GM21619 (cell line): ENCODE measurements at regions not wholly inside any gene's neighbourhood (a gene's known extent, or its start where the extent isn't known, plus 50 kb on each side); places are given as distances from the start of the nearest gene placed in this dataset.

Experiments used
- ATAC-seq: cut with Tn5 transposase; IDR thresholded peaks from one replicate; pipeline ENCODE4 v1.9.1; 2021; ENCODE audit not compliant: unreplicated experiment

DNA sequence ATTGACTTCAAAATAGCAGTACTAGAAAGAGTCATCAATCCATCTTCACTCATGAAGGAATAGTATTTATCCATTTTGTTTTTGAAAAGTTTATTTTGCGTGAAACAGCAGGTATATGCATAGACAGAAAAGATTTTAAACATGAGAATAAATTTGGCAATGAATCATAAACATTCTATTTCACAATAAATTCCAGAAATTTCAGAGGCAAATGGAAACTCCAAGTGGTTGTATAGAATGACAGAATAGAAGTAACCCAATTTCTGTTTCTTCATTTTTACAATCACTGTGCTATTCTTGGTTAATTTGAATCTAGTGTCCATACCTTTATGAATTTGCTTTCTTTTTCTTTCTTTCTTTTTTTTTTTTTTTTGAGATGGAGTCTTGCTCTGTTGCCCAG is 173.0 kb upstream of the ECI2 start:
- ATAC-seq: no peak

DNA sequence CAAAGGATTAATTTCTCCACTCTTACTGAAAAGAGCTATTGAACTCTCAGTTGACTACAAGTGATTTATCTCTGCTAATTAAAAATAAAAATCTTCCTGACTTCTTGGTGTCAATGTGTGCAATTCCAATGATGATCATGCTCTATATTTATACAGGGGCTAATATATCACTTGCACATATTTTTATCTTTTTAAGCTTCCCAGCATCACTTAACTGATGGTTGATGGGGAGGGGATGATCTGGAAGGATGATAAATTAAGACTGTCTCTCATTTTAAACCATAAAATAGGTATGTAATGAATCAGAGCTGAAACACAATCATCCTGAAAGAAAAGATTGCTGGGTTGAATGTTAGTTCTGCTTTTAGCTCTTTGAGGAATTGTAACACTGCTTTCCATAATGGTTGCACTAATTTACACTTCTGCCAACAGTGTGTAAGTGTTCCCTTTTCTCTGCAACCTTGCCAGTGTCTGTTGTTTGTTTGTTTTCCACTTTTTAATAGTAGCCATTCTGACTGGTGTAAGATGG is 169.6 kb upstream of the ECI2 start:
- ATAC-seq: no peak

DNA sequence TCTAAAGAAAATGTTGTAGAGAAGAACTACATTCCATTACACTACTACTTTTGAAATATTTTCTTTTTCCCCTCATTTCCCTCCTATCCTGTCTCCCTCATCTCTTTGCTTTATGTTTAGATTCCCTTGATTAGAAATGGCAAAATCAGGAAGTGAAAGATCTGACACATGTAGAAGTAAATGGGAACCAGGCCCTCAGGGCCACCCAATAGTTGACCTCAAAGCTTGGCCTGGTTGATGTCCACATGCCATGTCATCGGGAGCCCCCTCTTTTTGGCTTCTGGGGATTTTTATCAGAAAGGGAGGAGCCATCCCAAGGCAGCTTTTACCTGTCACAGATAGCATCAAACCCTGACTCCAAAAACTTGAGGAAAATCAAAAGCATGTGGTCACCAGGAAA is 168.3 kb upstream of the ECI2 start:
- no peak for ATAC-seq

DNA sequence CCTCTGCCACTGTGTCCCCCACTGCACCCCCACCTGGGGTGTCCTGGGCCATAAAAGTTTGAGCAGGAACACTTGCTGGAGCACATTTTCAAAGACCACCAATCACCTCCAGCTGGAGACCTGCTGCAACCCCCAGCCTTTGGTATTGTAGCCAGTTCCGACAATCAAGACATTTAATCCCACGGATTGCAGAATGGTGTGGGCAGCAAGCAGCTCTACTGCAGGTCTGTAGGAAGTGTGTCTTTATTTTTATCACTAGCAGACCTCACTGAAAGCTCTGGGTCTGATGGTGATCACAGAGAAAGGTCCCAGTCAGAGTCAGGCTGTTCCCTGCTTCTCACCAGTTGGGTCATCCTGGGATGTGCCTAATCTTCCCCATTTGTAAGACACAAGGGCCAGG is 167.1 kb upstream of the ECI2 start:
- no peak for ATAC-seq

DNA sequence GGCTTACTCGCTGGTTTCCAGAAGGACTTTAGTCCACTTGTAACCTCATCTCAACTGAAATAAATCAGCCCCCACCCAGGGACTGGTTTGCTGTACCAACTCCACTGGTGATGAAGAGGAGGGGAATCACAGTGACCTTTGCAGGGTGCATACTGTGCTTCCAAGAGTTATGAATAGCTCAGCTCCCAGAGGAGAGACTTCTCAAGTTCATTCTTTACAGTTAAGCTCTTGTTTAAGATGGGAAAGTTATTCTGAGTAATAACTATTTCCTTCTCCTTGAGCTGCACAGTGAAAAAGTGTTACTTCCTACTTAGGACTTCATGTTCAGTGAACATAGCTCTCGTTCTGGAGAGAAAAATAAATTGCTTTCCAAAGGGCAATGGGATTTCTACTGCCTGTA is 166.5 kb upstream of the ECI2 start:
- no peak for ATAC-seq

DNA sequence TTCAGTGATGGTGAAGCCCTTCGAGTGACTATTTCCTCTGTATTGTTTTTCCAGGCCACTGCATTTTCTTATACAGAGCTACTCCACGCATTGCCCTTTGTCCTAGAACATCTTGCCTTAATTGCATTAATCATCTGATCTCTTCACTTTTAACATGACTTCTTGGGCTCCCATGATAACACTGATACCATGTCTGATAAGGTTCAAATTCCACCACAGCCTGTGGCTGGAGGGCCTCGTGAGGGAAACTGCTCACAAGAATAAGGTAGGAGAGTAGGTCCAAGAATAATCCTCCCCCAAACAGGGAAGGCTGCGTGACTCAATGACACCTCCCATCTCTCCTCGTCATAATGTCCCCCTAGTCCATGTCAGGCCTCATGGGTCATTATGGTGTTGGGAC is 165.5 kb upstream of the ECI2 start:
- ATAC-seq: no peak

DNA sequence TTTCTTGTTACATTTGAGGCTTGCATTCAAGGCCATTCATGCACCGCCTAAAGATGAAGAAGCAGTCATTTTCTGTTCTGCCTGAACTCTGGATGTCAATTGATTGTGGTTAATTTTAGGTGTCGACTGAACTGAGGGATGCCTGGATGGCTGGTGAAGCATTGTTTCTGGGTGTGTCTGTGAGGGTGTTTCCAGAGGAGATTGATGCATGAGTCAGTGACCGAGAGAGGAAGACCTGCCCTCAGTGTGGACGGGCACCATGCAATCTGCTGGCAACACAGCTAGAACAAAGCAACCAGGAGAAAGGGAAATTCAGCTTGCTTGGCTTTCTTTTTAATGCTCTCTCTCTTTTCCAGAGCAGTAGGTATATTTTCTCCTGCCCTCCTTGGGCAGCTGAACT is 164.1 kb upstream of the ECI2 start:
- no peak for ATAC-seq

DNA sequence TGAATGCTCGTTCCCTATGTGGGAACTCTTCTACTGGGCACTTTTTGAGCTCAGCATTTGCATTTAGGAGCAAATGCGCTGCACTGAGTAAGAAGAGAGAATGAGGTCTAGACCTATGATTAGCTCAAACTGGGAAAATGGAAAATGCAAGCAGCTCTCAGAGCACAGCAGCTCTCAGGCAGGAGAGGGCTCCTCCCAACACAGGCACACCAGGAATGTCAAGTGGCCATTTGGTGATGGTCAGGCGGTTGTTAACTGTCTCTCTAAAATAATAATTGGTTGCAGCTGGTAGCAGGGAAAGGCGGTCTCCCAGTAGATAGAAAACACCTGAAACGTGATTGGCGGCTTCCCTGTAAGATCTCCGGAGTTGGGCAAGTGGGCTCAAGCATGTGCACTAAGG is 162.0 kb upstream of the ECI2 start:
- ATAC-seq: no peak

DNA sequence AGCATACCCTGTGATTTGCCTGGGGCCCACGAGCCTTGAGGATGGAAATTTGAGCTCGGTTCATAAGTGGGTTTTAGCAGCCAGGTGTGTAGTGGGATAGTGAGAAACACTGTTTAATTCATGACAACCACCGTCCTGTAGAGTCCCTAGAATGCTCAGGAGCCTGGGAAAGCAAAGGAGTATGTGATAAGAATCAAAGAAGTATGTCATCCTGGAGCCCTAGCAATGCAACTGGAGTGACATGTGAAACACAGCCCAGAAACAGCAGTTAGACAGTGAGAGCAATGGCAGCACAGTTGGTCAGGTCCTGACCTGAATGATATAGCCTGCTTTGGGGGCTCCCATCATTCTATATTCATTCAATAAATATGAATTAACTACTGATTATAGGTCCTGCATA is 161.2 kb upstream of the ECI2 start:
- ATAC-seq: no peak

DNA sequence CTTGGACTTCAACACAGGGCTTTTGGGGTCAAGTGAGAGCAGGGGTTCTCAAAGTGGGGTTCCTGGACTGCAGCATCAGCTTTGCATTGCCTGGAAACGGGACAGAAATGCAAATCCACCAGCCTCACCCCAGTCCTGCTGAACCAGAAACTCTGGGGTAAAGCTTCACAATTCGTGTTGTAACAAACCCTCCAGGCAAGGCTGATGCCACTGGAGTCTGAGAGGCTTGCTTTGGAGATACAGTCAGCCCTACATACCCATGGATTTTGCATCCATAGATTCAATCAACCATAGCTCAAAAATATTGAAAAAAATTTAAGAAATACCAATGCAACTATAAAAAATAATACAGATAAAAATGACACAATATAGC is 160.4 kb upstream of the ECI2 start:
- no peak for ATAC-seq

DNA sequence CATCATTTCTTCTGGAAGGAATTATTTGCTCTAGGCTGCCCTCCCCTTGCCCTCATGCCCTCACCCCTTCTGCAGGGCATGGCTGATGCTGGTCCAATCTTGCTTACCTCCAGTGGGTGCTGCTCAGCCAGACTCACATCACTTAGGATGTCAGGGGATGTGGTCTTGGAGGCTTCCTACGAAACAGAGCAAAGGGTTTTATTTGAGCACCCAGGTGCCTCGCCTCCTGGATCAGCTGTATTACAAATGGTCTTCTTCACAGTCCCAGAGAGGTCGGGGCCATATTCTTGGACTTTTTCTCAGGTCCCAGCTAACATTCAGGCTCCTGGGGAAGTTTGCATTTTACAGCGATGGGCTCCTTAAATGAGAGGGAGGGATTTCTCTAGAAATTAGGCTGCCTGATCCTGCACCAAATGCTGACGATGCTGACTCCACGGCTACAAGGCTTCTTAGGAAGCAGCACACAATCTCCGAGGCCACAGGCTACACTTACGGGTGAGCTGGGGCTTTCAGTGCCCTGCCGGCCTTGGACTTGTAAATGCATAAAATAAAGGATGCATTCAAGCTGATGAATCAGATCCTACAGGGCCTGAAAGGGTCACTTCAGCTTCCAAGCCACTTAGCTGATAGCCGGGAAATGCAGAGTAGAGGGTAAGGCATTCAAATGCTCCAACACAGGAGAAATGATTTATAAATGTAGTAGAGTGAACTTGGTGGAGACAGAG is 159.8 kb upstream of the ECI2 start:
- no peak for ATAC-seq

DNA sequence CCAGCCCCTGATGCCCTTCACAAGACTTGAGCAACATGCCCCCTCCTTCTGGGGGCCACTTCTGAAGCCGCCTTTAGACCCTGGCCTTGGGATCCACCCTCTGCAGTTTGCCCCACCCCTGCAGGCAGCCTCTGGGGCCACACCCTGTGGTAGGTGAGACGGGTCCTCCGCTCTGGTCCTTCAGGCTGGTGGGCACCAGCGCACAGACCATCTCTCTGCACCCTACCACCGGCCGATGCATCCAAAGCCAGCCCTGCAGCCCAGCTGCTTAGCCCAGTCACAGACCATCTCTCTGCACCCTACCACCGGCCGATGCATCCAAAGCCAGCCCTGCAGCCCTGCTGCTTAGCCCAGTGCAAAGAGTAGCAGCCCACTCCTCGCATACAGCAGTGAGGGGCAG is 159.3 kb upstream of the ECI2 start:
- no peak for ATAC-seq

DNA sequence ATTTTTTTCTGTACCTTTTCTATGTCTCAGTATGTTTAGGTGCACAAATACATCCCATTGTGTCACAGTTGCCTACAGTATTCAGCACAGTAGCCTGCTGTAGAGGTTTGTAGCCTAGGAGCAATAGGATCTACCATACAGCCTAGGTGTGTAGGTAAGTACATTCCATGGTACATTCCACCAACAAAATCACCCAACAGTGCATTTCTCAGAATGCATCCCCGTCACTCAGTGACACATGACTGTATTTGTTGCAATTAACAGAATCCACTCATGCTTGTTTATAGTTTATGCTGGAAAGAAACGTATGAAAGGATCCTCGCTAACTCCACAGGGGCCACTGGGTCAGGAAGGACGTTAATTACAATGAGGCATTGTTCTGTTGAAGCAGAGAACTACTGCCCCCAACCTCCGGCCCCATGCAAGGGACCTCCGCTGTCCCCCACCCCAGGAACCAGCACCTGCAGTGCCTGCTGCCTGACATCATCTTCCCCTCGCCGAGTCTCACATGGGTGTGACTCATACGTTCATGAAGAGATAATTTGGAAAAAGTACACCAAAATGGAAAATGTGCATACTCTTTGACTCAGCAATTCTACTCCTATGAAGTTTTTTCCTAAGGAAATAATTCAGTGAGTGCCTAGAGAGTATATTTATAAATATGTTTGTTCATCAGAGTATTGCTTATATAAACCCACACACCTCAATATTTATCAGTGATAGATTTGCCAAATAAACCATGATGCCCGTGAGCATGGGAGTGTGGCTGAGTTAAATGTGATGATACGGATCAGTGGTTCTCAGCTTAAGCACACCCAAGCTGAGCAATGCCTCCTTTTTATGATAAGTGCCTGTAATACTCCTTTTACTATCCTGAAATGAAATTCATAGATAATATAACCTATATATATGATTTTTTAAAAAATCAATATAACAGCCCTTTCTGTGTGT is 156.4 kb upstream of the ECI2 start:
- ATAC-seq: no peak

DNA sequence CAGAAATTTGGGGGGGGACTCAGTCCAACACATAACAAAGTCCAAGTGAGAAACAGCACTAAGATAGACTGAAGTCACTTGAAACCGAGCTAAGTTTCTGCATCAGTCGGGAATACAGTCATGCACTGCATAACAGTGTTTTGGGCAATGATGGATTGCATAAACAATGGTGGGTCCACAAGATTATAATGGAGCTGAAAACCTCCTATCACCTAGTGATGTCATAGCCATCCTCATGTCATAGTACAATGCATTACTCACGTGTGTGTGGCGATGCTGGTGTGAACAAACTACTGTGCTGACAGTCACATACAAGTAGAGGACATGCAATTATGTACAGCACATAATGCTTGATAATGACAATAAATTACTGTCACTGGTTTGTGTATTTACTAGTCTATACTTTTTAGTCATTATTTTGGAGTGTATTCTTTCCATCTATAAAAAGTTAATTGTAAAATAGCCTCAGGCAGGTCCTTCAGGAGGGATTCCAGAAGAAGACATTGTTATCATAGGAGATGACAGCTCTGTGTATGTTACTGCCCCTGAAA is 154.5 kb upstream of the ECI2 start:
- ATAC-seq: no peak

DNA sequence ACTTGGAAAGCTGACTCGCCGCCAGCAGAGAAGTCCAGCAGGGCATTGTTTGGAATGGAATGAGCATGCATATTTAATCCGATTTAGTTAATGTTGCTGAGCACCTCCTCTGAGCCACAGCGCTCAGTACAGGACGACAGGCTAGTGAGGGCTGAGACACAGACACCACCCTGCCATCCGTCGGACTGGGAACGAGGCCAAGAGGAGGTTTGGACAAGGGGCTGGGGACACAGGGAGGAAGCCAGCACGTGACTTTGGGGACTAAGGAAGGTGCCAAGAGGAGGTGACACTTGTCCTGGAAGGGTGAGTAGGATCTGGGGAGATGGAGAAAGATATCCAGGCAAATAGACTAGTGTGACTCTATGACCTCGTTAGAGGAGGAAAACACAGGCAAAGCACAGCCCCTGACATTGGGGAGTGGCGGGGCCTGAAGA is 152.5 kb upstream of the ECI2 start:
- no peak for ATAC-seq

DNA sequence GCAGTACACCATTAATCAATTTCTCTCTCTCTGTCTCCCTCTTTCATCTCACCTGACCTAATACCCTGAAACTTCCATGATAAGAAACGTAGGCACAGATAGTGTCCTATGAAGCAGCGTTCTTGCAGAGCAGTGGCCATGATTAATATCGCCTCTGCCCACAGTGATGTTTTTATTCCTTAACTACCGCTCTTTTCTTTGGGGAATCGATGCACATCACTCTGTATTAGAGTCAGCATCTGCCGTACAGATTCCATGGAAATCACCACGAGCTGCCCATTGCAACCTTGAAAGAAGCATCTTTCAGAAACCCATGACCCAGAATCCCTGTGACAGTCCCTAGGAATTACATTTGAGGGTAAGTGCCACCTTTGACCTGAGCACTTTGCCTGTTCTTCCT is 152.0 kb upstream of the ECI2 start:
- no peak for ATAC-seq

DNA sequence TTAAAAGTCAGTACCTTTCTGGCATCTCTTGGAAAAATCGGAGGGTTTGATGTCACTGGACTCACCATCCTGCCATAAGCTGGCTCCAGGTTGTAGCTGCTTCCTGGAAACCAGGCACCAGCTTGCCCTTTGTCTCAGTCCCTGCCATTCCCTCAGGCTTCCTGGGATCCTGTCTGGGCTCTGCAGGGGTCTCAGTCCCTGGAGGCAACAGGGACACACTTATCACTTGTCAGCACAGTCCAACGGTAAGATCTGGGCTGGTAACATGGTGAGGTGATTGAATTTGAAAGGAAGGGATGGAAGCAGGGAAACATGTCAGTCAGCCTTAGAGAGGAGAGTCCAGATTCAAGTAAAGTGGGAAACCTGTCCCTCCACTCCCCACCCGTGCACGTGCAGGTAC is 147.6 kb upstream of the ECI2 start:
- ATAC-seq: no peak

DNA sequence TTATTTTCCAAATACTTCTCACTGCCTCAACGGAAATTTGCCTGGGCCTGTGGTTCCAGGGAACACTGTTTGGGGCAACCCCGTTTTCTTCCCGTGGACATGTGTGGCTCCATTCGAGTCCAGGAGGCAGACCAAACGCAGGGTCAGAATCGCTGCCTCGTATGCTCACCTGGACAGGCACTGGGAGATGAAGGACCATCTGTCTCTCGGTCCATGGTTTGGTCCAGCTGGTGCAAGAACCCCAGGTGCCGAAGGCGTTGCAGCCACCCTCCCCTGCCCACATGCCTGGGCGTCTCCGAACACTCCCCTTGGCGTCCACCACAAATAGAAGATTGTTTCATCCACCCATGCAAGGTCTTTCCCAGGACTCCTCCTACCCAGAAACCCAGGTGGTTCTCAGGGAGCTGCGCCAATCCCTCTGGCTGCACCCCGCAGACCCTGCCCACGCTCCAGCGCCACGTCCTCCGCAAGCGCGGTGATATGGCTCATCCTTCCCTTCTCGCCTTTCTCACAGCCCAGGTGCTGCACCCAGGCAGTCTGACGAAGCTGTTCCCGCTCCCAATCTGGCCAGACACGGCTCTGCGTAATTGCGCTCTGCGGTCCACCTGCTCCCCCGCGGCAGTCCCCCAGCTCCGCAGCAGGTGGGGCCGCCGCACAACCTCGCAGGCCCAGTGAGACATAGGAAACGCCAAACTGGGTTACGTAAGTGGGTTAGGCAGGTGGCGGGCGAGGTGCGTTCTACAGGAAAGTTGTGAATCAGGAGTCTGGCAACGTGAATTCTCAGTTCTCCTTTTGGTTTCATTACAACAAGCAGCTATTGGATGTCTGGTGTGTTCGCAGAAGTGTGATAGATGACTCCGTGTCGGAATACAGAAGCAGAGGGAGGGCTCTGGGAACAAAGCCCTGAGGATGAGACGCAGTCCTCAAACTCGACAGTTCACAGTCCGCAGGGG is 146.2 kb upstream of the ECI2 start:
- peak; percentile 84 for ATAC-seq

DNA sequence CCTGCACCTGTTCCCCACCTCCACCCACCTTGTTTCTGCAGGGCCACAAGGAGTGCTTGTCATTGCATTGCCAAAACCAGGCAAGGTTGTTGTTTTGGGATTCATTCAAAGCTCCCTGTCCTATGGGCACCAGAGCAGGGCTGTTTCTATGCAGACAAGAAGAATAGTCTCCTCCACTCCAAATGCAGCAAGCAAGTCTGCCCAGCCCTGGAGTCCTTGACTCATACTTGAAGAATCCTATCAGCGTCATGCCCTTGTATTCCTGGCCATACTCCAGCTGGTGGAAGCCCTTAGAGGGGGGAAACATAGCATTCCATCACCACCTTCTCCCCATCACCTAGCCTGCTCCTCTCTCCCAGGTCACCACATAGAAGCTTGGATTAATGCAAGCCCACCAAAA is 145.3 kb upstream of the ECI2 start:
- no peak for ATAC-seq

DNA sequence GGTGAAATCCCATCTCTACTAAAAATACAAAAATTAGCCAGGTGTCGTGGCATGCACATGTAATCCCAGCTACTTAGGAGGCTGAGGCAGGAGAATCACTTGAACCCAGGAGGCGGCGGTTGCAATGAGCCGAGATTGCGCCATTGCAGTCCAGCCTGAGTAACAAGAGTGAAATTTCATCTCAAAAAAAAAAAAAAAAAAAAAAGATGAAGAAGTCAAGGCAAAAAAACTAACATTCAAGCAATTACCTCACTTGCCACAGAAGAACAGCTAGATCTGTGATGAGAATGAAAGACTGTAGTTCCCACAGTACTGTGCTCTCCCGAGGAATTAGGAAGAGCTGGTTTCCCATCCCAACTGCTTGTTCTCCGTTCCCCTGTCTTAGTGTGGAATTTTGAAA is 144.7 kb upstream of the ECI2 start:
- no peak for ATAC-seq
